Endodermal cell (in vitro differentiated cells): ENCODE measurements at regions not wholly inside any gene's neighbourhood (a gene's known extent, or its start where the extent isn't known, plus 50 kb on each side); places are given as distances from the start of the nearest gene placed in this dataset.

Source experiments
- DNase-seq: peaks from one replicate; pipeline ENCODE4 v3.0.0-alpha.2; 2017
- H3K27ac ChIP-seq: 2 replicates; pipeline ENCODE4 v1.5.1; 2013; ENCODE audit warnings: mild to moderate bottlenecking, low read depth, low read length, moderate library complexity
- H3K27me3 ChIP-seq: 2 replicates; pipeline ENCODE4 v1.6.1; 2013; ENCODE audit warnings: mild to moderate bottlenecking, low read length, moderate library complexity; ENCODE audit not compliant: insufficient read depth, control insufficient read depth, poor library complexity, severe bottlenecking
- H3K36me3 ChIP-seq: 2 replicates; pipeline ENCODE4 v1.7.0; 2013; ENCODE audit warnings: mild to moderate bottlenecking, low read length, moderate library complexity; ENCODE audit not compliant: control insufficient read depth, insufficient read depth
- H3K4me1 ChIP-seq: one replicate; pipeline ENCODE4 v1.7.0; 2013; ENCODE audit warnings: low read length; ENCODE audit not compliant: control insufficient read depth, insufficient read depth
- H3K4me3 ChIP-seq: 2 replicates; pipeline ENCODE4 v1.5.1; 2013; ENCODE audit warnings: mild to moderate bottlenecking, low read length, moderate library complexity
- H3K9ac ChIP-seq: 2 replicates; pipeline ENCODE4 v1.6.1; 2013; ENCODE audit warnings: mild to moderate bottlenecking, low read length, moderate library complexity; ENCODE audit not compliant: poor library complexity, severe bottlenecking; ENCODE audit errors: extremely low read depth
- H3K9me3 ChIP-seq: 2 replicates; pipeline ENCODE4 v1.6.1; 2013; ENCODE audit warnings: mild to moderate bottlenecking, low read length, moderate library complexity; ENCODE audit not compliant: control insufficient read depth
- H3K27ac Mint-ChIP-seq: 2 replicates; pipeline ENCODE4 v1.8.0; 2020; ENCODE audit warnings: mixed read lengths
- H3K27me3 Mint-ChIP-seq: 2 replicates; pipeline ENCODE4 v1.8.0; 2021; ENCODE audit warnings: mild to moderate bottlenecking, mixed read lengths; ENCODE audit not compliant: insufficient read depth
- H3K36me3 Mint-ChIP-seq: 2 replicates; pipeline ENCODE4 v1.8.0; 2020; ENCODE audit warnings: low read depth, mixed read lengths
- H3K4me1 Mint-ChIP-seq: 2 replicates; pipeline ENCODE4 v1.8.0; 2020; ENCODE audit warnings: mixed read lengths
- H3K4me3 Mint-ChIP-seq: 2 replicates; pipeline ENCODE4 v1.8.0; 2020; ENCODE audit warnings: mild to moderate bottlenecking, moderate library complexity, mixed read lengths
- H3K9me3 Mint-ChIP-seq: 2 replicates; pipeline ENCODE4 v1.8.0; 2020; ENCODE audit warnings: mild to moderate bottlenecking, mixed read lengths
- CTCF ChIP-seq: fragments of 200-600 bp; sonication (generic); conservative IDR thresholded peaks from 2 replicates; pipeline ENCODE4 v1.5.0; 2021; ENCODE audit warnings: antibody characterized with exemption, mild to moderate bottlenecking
- WGBS, 2 experiments: methylation state at CpG; one replicate each; pipeline versions ENCODE4 v1.1.5 to v1.1.7; 2013; ENCODE audit warnings: missing lambda C conversion rate in 2 of 2, mixed read lengths in 1 of 2; ENCODE audit not compliant: insufficient coverage in 1 of 2, insufficient read length in 1 of 2; 5-methylcytosine and 5-hydroxymethylcytosine counted together

- H3K9ac ChIP-seq: no peak overlapping the region
- H3K27ac ChIP-seq: no peak overlapping the region
- Mint-ChIP-seq H3K27me3 (no peaks in the 10 kb centered on the region), H3K9me3 (no peaks in the 10 kb centered on the region), H3K36me3 (no peaks in the 10 kb centered on the region), H3K4me1 (no peaks in the 10 kb centered on the region), H3K27ac (no peak overlapping the region), H3K4me3 (no peak overlapping the region)
- H3K4me1 ChIP-seq: no peaks in the 10 kb centered on the region
- no peak overlapping the region for H3K4me3 ChIP-seq
- DNase-seq: no peak
- TF ChIP-seq CTCF: no peak
- H3K36me3 ChIP-seq: no peaks in the 10 kb centered on the region
- no peaks in the 10 kb centered on the region for H3K9me3 ChIP-seq
- H3K27me3 ChIP-seq: no peaks in the 10 kb centered on the region
- 78 to 83% methylated on average over 1 of the region's 1 CpG for WGBS, 2 experiments
Observed at GRCh38 chr9:73667749-73668148, 516.1 kb downstream of the ANXA1 start.

GRCh38 chr9:73680831-73681230, 529.2 kb downstream of the ANXA1 start:
- H3K27ac Mint-ChIP-seq: no peak overlapping the region
- peaks cover 9% of the 10 kb centered on the region for H3K9me3 Mint-ChIP-seq
- H3K27me3 Mint-ChIP-seq: no peaks in the 10 kb centered on the region
- H3K4me3 ChIP-seq: no peak overlapping the region
- no peak overlapping the region for H3K27ac ChIP-seq
- 74 to 79% methylated on average over 3 to 5 of the region's 6 CpGs for WGBS, 2 experiments
- H3K27me3 ChIP-seq: no peaks in the 10 kb centered on the region
- no peaks in the 10 kb centered on the region for H3K36me3 Mint-ChIP-seq
- H3K9ac ChIP-seq: no peak overlapping the region
- no peak overlapping the region for H3K4me3 Mint-ChIP-seq
- no peaks in the 10 kb centered on the region for H3K36me3 ChIP-seq
- H3K4me1 ChIP-seq: no peaks in the 10 kb centered on the region
- no peak for TF ChIP-seq CTCF
- no peaks in the 10 kb centered on the region for H3K4me1 Mint-ChIP-seq
- DNase-seq: no peak
- H3K9me3 ChIP-seq: no peaks in the 10 kb centered on the region

- no peak overlapping the region for H3K27ac ChIP-seq
- H3K4me1 ChIP-seq: no peaks in the 10 kb centered on the region
- no peak overlapping the region for H3K4me3 ChIP-seq
- Mint-ChIP-seq H3K36me3 (no peaks in the 10 kb centered on the region), H3K9me3 (peaks cover 9% of the 10 kb centered on the region), H3K27ac (no peak overlapping the region), H3K4me1 (no peaks in the 10 kb centered on the region), H3K27me3 (no peaks in the 10 kb centered on the region), H3K4me3 (no peak overlapping the region)
- H3K9ac ChIP-seq: no peak overlapping the region
- no peaks in the 10 kb centered on the region for H3K27me3 ChIP-seq
- no peaks in the 10 kb centered on the region for H3K36me3 ChIP-seq
- no peak for TF ChIP-seq CTCF
- no peak for DNase-seq
- H3K9me3 ChIP-seq: no peaks in the 10 kb centered on the region
Observed at GRCh38 chr9:73682789-73683188, 531.1 kb downstream of the ANXA1 start.
